DMS53 (cell line): ENCODE measurements at regions not wholly inside any gene's neighbourhood (a gene's known extent, or its start where the extent isn't known, plus 50 kb on each side); places are given as distances from the start of the nearest gene placed in this dataset.

Experiments used
- DNase-seq: peaks from one replicate; lab custom pipeline; 2025; lab: John Stamatoyannopoulos, UW

DNA sequence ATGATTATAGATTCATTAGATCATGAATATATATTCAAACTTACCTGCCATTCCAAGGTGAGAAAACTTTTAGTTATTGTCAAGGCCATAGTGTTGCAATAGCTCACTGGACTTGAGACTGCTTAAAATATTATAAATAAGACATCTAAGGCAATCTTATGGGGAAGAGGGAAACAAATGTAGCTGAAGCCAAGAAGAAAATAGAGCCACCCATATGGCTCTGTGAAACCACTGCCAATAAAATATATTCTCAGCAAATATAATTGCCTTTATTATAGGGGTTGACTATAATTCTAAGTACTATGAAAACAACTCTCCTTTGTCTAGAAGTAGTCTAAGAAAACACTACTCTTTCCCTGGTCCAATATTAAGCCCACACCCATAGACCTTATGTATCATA, 938.5 kb downstream of the FSTL5 start:
- DNase-seq, result no peak

DNA sequence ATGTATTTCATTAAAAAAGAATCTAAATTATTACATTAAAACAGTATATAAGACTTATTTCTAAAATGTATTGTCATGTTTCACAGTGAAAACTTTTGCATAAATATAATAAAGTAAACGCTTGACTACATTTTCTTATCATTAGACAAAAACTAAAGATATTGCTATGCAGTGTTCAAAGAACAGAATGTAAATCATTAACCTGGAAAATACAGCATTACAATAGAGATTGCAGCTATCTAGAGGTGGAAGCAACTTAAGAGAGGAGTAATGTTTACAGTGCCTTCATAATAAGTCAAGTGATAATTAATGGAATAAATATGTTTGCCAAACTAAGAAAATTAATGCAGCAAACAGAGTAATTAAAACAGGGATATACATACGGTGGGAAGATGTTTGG, 940.9 kb downstream of the FSTL5 start:
- peak; percentile 48 for DNase-seq

DNA sequence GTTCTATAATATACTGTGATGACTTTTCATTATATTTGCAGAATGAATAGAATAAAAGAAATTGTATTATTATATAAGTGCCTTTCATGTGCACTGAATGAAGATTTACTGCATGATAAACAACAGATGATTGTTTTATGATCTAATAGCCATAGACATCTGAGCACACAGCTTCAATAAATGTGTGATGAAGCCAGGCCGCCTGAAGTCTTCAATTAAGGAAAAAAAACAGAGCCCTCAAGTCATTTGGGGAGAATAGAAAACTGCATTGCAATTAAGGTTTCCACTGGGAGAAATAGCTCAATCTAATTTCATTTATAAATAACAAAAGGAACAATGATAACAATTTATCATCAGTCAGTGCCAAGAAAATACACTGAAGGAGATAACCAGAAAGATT, 955.2 kb downstream of the FSTL5 start:
- DNase-seq, result no peak

DNA sequence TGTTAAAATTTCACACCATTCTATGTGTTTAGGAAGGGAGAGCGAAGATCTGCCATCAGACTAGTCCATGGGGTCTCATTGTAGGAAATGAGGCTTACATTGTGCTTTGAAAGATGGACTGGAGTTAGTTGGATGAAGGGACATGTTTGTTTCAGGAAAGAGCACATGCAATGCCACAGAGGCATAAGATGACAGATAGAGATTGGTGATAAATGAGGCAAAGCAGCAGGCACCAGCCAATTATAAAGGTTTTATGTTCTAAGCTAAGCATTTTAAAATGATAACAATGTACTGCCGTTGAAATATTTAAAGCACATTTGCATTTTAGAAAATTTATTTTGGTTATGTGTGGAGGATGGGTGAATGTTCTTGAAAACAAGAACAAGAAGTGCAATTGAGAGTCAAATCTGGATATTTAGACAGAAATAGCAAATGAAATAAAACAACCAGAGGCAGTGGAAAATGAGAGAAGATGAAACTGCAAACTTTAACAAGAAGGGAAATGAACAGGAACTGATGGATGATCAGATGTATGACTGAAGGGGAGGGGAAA, 957.2 kb downstream of the FSTL5 start:
- DNase-seq, result no peak

DNA sequence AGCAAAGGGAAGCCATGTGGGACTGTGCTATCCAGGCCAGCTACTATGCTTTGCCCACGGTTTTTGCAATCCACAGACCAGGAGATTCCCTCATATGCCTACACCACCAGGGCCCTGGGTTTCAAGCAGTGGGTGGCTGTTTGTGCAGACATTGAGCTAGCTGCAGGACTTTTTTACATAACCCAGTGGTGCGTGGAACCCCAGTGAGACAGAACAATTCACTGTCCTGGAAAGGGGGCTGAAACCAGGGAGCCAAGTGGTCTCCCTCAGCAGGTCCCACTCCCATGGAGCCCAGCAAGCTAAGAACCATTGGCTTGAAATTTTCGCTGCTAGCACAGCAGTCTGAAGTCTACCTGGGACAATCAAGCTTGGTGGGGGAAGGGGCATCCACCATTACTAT, 959.9 kb downstream of the FSTL5 start:
- DNase-seq, result no peak

DNA sequence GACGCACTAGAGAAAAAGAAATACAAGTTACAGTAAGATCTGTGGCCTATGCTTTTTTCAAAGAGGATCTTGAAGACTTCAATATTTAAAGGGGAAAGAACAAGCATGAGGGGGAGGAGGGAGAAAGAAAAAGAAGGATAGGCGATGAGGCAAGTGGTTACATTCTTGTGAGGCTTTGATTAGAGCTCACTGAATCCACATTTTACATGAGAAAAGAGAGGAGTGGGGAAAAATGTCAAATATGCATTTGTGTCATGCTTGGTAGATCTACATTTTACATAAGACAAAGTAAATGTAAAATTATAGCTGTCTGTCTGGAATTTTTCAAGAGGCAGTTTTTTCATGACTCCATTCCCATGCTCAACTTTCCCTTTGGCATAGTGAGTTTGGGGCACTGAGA, 965.9 kb downstream of the FSTL5 start:
- no peak for DNase-seq

DNA sequence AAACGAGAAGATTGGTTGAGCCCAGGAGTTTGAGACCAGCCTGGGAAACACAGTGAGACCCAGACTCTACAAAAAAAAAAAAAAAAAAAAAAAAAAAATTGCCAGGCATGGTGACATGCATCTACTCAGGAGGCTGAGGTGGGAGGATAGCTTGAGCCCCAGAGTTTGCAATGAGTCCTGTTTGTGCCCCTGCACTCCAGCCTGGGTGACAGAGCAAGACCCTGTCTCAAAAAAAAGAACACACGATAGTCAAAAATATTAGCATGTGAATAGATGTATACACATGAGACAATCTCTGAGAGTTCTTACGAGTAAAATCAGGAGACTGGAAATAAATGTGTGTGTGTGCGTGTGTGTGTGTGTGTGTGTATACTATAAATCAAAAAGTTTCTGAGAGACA, 966.3 kb downstream of the FSTL5 start:
- DNase-seq, result no peak

DNA sequence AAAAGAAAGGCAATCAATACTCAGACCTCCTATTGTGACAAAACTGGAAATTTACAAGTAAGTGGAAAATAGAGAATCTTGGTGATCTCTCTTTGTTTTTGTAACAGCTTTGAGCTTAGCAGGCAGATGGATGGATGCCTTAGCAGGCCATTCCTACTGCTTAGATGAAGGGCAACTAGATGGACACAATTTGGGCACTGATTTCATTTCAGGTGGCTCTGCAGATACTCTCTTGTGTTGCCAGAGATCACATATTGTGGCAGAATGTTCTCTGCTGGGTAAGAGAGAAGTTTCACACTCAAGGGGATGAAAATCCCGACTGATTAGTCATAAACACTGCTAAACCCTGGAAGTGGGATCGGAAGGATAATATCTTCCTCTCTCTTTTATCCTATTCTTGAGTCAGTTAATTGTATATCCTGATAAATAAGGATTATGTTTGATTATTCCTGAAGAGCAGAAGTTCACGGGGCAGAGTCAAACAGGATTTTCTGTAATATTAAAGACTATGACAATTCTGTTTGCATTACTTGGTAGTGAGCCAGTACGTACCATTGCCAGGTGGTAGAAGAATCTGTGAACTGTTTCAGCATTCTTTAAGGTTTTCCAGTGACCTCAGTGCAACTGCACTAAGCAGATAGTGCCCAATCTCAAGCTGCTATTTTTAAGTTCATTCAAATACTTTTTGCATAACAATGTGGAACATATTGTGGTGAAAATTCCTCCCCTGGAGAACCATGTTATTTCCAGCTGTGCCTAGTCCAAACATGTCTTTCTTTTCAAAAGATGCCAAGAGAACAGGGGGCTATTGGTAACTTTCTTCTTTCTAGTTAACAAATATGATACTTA, 974.3 kb downstream of the FSTL5 start:
- DNase-seq, result no peak

DNA sequence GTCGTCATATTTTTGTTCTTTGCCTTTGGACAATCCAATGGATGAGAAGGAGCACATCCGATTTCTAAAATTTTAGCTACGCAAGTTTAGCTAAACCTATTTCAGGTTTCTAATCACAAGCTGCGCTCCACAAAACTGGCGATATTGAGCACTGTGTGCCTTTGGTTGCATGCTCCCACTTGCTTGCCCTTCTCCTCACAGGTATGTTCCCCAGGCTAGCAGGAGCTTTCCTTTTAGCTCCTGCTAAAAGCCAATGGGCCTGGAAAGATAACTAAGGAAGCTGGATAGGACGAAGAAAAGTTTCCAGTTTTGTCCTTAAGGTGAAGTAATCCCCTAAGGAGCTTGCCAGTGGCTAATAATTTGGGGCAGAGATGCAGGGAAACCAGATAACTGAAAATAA, 975.2 kb downstream of the FSTL5 start:
- DNase-seq, result no peak

DNA sequence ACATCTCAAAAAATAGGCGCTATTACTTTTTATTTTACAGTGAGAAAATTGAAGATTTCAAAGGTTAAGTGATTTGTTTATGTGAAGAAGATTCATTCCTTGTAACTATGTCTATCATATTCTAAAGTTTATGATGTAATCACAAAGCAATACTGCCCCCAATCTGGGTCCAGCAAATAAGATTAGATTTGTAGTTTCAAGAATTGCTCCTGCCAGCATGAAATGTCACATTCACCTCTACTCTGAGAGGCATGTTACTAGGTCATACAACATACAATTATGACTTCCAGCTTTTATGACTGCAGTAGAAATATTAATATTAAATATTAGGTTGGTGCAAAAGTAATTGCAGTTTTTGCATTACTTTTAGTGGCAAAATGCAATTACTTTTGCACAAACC, 976.2 kb downstream of the FSTL5 start:
- DNase-seq, result no peak

DNA sequence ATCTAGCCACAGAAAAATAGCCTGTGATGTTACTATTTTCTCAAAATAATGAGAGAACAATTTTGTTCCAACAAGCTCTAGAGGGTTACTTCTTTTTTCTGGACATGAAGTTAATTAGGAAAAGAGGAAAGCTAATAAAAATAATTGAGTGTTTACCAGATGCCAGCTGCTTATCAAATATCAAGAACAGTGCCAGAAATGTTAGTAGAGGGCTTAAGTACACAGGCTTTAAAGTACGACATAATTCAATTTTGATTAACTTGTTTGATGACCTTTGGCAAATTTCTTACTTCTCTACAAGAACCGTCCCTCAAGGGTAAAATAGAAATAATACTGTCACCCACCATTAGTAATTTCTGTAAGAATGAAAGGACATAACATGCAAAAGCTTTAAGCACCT, 977.0 kb downstream of the FSTL5 start:
- DNase-seq, result no peak

DNA sequence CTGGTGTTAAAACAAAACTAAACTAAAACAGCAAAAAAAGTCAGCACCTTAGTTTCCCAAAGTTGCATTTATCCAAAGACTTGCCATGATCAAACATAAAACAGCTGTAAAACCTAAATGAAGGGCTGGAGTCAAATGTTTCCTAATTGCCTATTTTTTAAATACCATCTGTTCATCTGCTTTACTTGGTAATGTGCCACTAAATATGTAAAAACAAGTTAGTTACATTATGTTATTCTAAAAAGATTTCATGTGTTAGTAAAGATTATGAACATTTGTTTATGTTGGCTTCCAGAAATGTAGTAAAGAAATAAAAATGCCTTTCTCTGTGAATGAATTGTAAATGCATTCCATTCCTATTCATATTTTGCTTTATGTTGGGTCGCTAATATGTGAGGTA, 977.8 kb downstream of the FSTL5 start:
- no peak for DNase-seq

DNA sequence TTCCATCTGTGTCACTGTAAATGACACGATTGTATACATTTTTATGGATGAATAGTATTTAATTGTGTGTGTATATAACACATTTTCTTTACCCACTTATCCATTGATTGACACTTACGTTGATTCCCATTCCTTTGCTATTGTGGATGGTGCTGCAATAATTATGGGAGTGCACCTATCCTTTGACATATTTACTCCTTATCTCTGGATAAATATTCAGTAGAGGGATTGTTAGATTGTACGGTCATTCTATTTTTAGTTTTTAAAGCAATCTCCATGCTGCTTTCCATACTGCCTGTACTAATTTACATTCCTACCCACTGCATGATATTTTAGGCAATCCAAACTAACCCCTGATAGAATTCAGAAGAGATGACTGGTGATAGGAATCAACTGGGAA, 980.1 kb downstream of the FSTL5 start:
- DNase-seq, result peak; percentile 2

DNA sequence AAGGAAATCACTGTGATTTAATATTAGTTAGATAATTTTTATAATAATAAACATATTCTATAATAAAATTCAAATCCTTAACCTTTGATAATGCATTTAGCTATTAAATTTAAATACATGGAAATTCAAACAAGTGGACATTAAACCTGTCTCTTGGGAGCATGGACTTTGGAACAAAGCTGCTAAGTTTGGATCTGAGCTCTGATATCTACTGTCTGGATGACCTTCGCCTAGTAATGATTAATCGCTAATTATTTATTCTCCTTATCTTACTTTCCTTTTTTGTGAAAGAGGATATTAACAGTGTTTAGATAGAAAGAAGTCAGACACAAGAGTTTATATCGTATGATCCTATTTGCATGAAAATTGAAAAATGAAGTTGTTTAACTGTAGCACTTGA, 980.9 kb downstream of the FSTL5 start:
- no peak for DNase-seq

DNA sequence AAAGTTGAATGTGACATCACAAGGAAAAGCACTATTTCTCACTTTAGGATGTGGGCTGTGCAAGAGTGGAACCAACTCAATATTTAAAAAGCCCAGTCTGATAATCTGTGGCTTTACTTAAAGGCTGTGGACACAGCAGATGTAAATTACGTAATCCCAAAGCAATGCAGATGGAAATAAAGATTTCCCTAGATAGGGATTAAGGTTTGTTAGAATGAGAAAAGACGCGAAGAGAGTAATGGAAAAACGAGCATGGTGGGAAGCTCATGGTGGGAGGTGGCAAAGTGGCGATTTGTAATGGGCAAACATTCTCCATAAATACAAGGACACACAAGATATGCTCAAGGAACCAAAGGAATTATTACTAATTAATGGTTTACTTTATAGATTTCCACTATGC, 985.5 kb downstream of the FSTL5 start:
- DNase-seq, result no peak

DNA sequence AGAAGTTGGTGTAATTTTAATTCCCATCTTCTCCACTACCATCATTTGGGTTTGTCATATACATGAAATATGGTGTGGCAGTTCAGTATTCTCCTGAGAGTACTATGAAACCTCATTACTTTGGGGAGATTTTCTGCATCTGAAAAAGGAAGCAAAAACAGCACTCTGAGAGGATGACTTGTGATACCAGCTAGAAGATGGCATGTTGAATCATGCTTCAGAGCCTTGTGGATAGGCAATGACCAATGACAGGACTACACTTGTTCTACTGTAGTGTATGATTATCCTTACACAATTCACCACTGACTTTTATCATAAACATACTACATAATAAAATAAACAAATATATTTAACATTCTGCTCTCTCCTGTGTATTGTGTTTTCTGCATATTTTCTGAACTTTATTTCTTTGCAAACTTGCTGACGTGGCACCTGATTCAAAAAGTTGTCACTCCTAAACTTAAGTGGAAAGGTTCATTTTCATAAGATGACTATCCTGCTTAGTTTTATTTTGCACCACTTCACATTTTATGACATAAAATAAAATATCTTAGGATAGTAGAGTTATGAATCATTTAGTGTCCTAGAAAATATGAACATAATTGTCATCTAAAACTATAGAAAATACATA, 991.3 kb downstream of the FSTL5 start:
- DNase-seq, result no peak

DNA sequence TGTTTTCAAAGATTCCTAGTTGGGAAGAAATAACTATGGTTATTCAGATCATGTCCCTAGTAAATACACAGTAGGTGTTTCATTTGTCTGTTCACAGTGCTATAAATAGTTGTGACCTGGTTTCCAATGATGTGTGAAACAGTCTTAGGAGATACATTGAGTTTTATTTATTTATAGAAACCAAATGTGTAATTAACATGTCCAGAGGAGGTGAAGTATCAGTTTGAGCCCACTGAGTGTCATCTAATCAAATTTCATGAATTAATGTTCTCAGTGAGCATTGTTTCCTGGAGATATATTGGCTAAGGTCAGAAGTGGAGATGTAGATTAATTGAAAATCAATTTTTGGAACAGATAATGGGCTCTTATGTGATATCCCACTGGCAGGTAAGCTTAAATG, 996.3 kb downstream of the FSTL5 start:
- DNase-seq, result no peak

DNA sequence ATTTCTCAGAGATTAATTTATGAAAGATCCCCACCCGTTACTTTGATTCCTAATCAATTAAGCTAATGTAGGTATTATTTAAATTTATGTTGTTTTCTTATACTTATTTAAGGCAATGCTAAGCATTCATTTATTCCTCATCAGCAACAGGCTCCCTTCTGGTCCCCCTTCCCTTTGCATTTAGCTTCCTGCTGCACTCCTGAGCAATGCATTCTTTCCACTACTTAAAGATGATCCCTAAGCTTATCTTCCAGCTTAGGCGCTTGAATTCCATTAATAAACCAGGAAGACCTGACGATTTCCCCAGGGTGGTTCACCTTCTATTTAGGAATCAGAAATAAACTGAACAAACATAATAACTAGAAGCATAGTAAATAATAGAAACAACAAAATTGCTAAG, 1003.1 kb downstream of the FSTL5 start:
- DNase-seq, result no peak

DNA sequence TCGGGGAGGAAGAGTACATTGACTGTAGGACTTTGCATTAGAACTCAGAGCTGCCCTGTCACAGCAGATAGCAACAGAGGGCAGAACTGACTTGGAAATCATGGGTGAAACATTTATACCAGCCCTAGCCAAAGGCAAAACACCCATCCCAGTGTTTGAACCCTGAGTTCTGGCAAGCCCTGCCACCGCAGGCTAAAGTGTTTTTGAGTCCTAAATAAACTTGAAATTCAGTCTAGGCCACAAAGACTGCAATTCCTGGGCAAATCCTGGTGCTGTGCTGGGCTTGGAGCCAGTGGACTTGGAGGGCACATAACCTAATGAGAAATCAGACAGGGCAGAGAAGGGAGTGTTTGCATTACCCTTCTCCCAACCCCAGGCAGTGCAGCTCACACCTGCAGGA, 1015.7 kb downstream of the FSTL5 start:
- peak; percentile 50 for DNase-seq

DNA sequence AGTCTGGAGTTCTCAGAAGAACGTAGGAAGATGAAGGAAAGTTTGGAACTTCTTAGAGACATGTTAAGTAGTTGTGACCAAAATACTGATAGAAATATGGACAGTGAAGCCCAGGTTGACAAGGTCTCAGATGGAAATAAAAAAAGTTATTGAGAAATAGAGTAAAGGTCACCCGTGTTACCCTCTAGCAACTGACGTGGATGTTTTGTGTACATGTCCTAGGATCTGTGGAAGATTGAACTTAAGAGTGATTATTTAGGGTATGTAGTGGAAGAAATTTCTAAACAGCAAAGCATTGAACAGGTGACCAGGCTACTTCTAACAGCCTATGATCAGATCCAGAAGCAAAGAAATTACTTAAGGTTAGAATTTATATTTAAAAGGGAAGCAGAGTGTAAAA, 1020.4 kb downstream of the FSTL5 start:
- DNase-seq, result no peak

DNA sequence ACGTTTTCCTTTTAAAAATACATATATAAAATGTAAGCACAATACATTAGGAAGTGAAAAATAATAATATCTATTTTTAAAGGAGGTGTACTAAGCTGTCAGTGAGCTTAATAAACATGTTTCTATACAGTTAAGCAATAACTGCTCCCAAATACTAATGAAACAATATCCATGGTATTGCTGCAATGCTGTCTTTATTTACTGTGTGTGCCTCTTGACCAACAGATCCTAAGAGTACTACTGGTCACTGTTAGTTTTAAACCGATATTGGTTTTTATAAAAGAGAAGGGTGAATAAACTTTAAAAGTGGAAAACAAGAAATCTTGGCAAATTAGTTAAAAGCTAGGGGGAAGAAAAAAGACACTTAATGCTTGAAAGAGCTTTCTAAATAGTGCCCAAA, 1029.0 kb downstream of the FSTL5 start:
- DNase-seq, result no peak

DNA sequence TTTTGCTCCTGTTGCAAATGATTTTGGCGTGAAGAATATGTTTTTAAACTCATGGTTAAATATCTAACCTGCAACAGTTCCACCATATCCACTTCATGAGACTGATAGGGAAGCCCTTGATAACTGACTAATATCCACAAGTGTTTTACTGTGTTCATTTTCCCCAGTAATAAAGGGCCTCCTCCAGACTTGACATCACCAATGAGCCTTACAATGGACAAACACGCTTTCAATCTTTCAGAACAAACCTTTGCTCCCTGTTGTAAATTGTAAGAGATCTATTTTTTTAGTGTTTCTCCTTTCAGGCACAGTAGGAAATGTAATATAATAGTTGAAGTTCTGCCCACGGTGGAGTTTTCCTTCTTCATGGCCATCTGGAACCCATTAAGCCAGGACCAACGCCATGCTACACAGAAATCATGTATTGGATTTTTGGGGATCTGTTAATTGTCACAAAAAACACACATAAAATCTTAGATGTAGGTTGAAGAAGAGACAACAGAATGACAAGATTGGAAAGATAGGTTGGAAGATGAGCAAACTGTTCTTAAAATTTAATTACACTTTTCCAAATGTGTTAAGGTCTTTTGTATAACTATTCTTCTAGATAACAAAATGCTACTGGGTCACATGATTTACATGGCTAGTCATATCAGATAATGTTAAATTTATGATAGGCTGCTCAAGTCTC, 1030.1 kb downstream of the FSTL5 start:
- DNase-seq, result no peak
